ENCODE measurements at regions not wholly inside any gene's neighbourhood (a gene's known extent, or its start where the extent isn't known, plus 50 kb on each side); places are given as distances from the start of the nearest gene placed in this dataset.

GRCh38 chr5:50947906-50948683 is 281.7 kb downstream of the PARP8 start:
- no peak overlapping the region for H3K4me3 ChIP-seq (ENCODE audit: low read depth, low read length)
- DNase-seq (ENCODE audit: low read depth), result no peak
- TF ChIP-seq CTCF (conservative IDR thresholded peaks at IDR 0.05; ENCODE audit: low read depth, low read length), result no peak

GRCh38 chr5:50953290-50953689 is 286.9 kb downstream of the PARP8 start:
- DNase-seq (ENCODE audit: low read depth), result no peak
- H3K4me3 ChIP-seq (ENCODE audit: low read depth, low read length), result no peak overlapping the region
- TF ChIP-seq CTCF (conservative IDR thresholded peaks at IDR 0.05; ENCODE audit: low read depth, low read length), result no peak

- peak; percentile 73 for TF ChIP-seq CTCF (conservative IDR thresholded peaks at IDR 0.05; ENCODE audit: low read depth, low read length)
- DNase-seq (ENCODE audit: low read depth), result no peak
- H3K4me3 ChIP-seq (ENCODE audit: low read depth, low read length), result no peak overlapping the region
Observed at GRCh38 chr5:50958852-50959457, 292.5 kb downstream of the PARP8 start.

GRCh38 chr5:50962934-50963872 is 296.8 kb downstream of the PARP8 start:
- TF ChIP-seq CTCF (conservative IDR thresholded peaks at IDR 0.05; ENCODE audit: low read depth, low read length), result peak; percentile 99
- DNase-seq (ENCODE audit: low read depth), result no peak
- peak overlapping the region; percentile 50 for H3K4me3 ChIP-seq (ENCODE audit: low read depth, low read length)

GRCh38 chr5:50963971-50964745 is 297.7 kb downstream of the PARP8 start:
- DNase-seq (ENCODE audit: low read depth), result no peak

More at GRCh38 chr5:50963971-50964745, 297.7 kb downstream of the PARP8 start:
- no peak for TF ChIP-seq CTCF (conservative IDR thresholded peaks at IDR 0.05; ENCODE audit: low read depth, low read length)
- H3K4me3 ChIP-seq (ENCODE audit: low read depth, low read length), result no peak overlapping the region
